H9 (cell line): ENCODE measurements at regions not wholly inside any gene's neighbourhood (a gene's known extent, or its start where the extent isn't known, plus 50 kb on each side); places are given as distances from the start of the nearest gene placed in this dataset.

Experiments used
- DNase-seq: peaks from one replicate; pipeline ENCODE4 v3.0.0-alpha.2; 2017
- H2AFZ ChIP-seq: one replicate; pipeline ENCODE4 v1.6.1; 2013; ENCODE audit warnings: mild to moderate bottlenecking, low read length, control low read depth, moderate library complexity
- H2AK5ac ChIP-seq: 2 replicates; pipeline ENCODE4 v1.6.1; 2013; ENCODE audit warnings: low read length, control low read depth, mixed read lengths; ENCODE audit not compliant: insufficient read length
- H2BK120ac ChIP-seq: one replicate; pipeline ENCODE4 v1.6.1; 2013; ENCODE audit warnings: low read depth, mild to moderate bottlenecking, low read length, control low read depth, inconsistent platforms; ENCODE audit not compliant: poor library complexity, severe bottlenecking
- H2BK12ac ChIP-seq: 2 replicates; pipeline ENCODE4 v1.6.1; 2013; ENCODE audit warnings: low read length, control low read depth, mixed read lengths, low read depth; ENCODE audit not compliant: insufficient read length
- H2BK15ac ChIP-seq: 2 replicates; pipeline ENCODE4 v1.6.1; 2013; ENCODE audit warnings: low read depth, low read length, control low read depth
- H2BK20ac ChIP-seq: one replicate; pipeline ENCODE4 v1.6.1; 2013; ENCODE audit warnings: low read depth, mild to moderate bottlenecking, low read length, control low read depth, inconsistent platforms; ENCODE audit not compliant: poor library complexity, severe bottlenecking
- H2BK5ac ChIP-seq: 2 replicates; pipeline ENCODE4 v1.6.1; 2013; ENCODE audit warnings: low read length, control low read depth, mixed read lengths; ENCODE audit not compliant: insufficient read length
- H3K14ac ChIP-seq: 2 replicates; pipeline ENCODE4 v1.6.1; 2013; ENCODE audit warnings: low read length, control low read depth; ENCODE audit not compliant: insufficient read depth
- H3K18ac ChIP-seq: 2 replicates; pipeline ENCODE4 v1.6.1; 2013; ENCODE audit warnings: low read depth, mild to moderate bottlenecking, mixed read lengths, low read length, control low read depth; ENCODE audit not compliant: insufficient read length
- H3K23ac ChIP-seq: 2 replicates; pipeline ENCODE4 v1.6.1; 2013; ENCODE audit warnings: low read length, control low read depth, mixed read lengths, low read depth; ENCODE audit not compliant: insufficient read length
- H3K23me2 ChIP-seq: 2 replicates; pipeline ENCODE4 v1.6.1; 2013; ENCODE audit warnings: low read depth, mild to moderate bottlenecking, mixed read lengths, low read length, control low read depth; ENCODE audit not compliant: insufficient read length, poor library complexity, severe bottlenecking
- H3K27ac ChIP-seq: 2 replicates; pipeline ENCODE4 v1.5.1; 2013; ENCODE audit warnings: low read length, control low read depth, mixed read lengths, low read depth; ENCODE audit not compliant: insufficient read length
- H3K27me3 ChIP-seq: 2 replicates; pipeline ENCODE4 v1.6.1; 2013; ENCODE audit warnings: low read length, control low read depth, inconsistent platforms; ENCODE audit not compliant: insufficient read depth
- H3K4ac ChIP-seq: 2 replicates; pipeline ENCODE4 v1.6.1; 2013; ENCODE audit warnings: low read depth, mild to moderate bottlenecking, control low read depth, inconsistent platforms, low read length, moderate library complexity
- H3K4me1 ChIP-seq: 2 replicates; pipeline ENCODE4 v1.6.1; 2013; ENCODE audit warnings: low read length, control low read depth, inconsistent platforms; ENCODE audit not compliant: insufficient read depth
- H3K4me2 ChIP-seq: 2 replicates; pipeline ENCODE4 v1.6.1; 2013; ENCODE audit warnings: low read length, control low read depth, mixed read lengths; ENCODE audit not compliant: insufficient read length, insufficient read depth
- H3K56ac ChIP-seq: 2 replicates; pipeline ENCODE4 v1.6.1; 2013; ENCODE audit warnings: low read depth, mild to moderate bottlenecking, mixed read lengths, low read length, control low read depth; ENCODE audit not compliant: insufficient read length
- H3K79me1 ChIP-seq: 2 replicates; pipeline ENCODE4 v1.6.1; 2013; ENCODE audit warnings: low read depth, mild to moderate bottlenecking, moderate library complexity, low read length, control low read depth, inconsistent platforms; ENCODE audit not compliant: insufficient read depth, poor library complexity, severe bottlenecking
- H3K79me2 ChIP-seq: 2 replicates; pipeline ENCODE4 v1.6.1; 2013; ENCODE audit warnings: low read length, control low read depth, inconsistent platforms; ENCODE audit not compliant: insufficient read depth
- H3K9ac ChIP-seq: 2 replicates; pipeline ENCODE4 v1.6.1; 2013; ENCODE audit warnings: low read length, control low read depth, mixed read lengths; ENCODE audit not compliant: insufficient read length; ENCODE audit errors: extremely low read depth
- H3K9me3 ChIP-seq: one replicate; pipeline ENCODE4 v1.6.1; 2013; ENCODE audit warnings: low read depth, low read length, inconsistent platforms; ENCODE audit not compliant: control insufficient read depth
- H3T11ph ChIP-seq: one replicate; pipeline ENCODE4 v1.6.1; 2013; ENCODE audit warnings: mild to moderate bottlenecking, low read length, control low read depth, inconsistent platforms
- H4K20me1 ChIP-seq: one replicate; pipeline ENCODE4 v1.6.1; 2013; ENCODE audit not compliant: control insufficient read depth, insufficient read length, insufficient read depth
- H4K5ac ChIP-seq: 2 replicates; pipeline ENCODE4 v1.6.1; 2013; ENCODE audit warnings: low read depth, mild to moderate bottlenecking, mixed read lengths, low read length, control low read depth; ENCODE audit not compliant: insufficient read length
- H4K8ac ChIP-seq: replicated peaks from 2 replicates; pipeline ENCODE4 v1.6.1; 2013; ENCODE audit warnings: low read length, control low read depth, mixed read lengths, low read depth; ENCODE audit not compliant: insufficient read length
- H4K91ac ChIP-seq: 2 replicates; pipeline ENCODE4 v1.6.1; 2013; ENCODE audit warnings: low read depth, mild to moderate bottlenecking, moderate library complexity, mixed read lengths, low read length, control low read depth; ENCODE audit not compliant: insufficient read length
- H3K27ac Mint-ChIP-seq, 3 experiments: 2 replicates in 2 of 3; 3 replicates in 1 of 3; pipeline ENCODE4 v1.8.0; 2020 to 2021; ENCODE audit warnings: mixed read lengths in 3 of 3, mild to moderate bottlenecking in 1 of 3, moderate library complexity in 1 of 3
- H3K27me3 Mint-ChIP-seq: 2 replicates; pipeline ENCODE4 v1.8.0; 2021; ENCODE audit warnings: low read depth, mild to moderate bottlenecking, moderate library complexity, mixed read lengths
- H3K36me3 Mint-ChIP-seq, 3 experiments: 2 replicates in 2 of 3; 3 replicates in 1 of 3; pipeline ENCODE4 v1.8.0; 2020 to 2021; ENCODE audit warnings: low read depth in 3 of 3, mixed read lengths in 3 of 3; ENCODE audit not compliant: insufficient read depth in 1 of 3
- H3K4me1 Mint-ChIP-seq, 2 experiments: 2 replicates each; pipeline ENCODE4 v1.8.0; 2020; ENCODE audit warnings: mixed read lengths in 2 of 2
- H3K4me3 Mint-ChIP-seq, 2 experiments: 2 replicates in 1 of 2; 3 replicates in 1 of 2; pipeline ENCODE4 v1.8.0; 2020 to 2021; ENCODE audit warnings: mild to moderate bottlenecking in 2 of 2, mixed read lengths in 2 of 2, moderate library complexity in 1 of 2
- H3K9me3 Mint-ChIP-seq, 2 experiments: 2 replicates in 1 of 2; 3 replicates in 1 of 2; pipeline ENCODE4 v1.8.0; 2020; ENCODE audit warnings: mild to moderate bottlenecking in 2 of 2, mixed read lengths in 2 of 2, moderate library complexity in 1 of 2
- WGBS: extraction: QIAGEN DNeasy Blood & Tissue Kit; methylation state at CpG from one replicate; pipeline ENCODE4 v1.1.7; 2013; ENCODE audit warnings: missing lambda C conversion rate, low lambda C conversion rate, mixed read lengths; ENCODE audit not compliant: insufficient read length; ENCODE audit errors: extremely low coverage; 5-methylcytosine and 5-hydroxymethylcytosine counted together
- TF ChIP-seq, protein P1 (sequence below): fragments of 200-600 bp; sonication (generic); conservative IDR thresholded peaks from 3 replicates; pipeline ENCODE4 v1.8.0; 2021; ENCODE audit warnings: antibody characterized with exemption, mild to moderate bottlenecking

DNA sequence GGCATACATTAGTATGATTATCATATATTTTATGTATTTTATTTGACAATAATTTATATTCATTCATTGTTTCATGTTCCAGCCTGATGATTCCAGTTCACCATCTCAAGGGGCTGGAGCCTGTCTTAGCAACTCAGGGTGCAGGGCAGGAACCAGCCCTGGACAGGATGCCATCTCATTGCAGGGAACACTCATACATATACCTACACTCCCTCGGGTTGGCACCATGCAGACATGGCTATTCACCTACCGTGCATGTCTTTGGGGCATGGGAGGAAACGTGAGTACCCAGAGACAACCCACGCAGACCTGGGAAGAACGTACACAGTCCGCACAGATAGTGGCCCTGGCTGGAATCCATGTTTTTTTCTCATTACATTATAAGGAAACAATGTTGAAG, 151.0 kb upstream of the ZNF536 start:
- Histone ChIP-seq H3K56ac (no peak overlapping the region), H3K23me2 (peaks cover 9% of the 10 kb centered on the region), H2AK5ac (no peak overlapping the region), H3K4ac (no peak overlapping the region), H3K27ac (no peak overlapping the region), H4K20me1 (no peaks in the 10 kb centered on the region), H3K14ac (no peak overlapping the region), H3K9me3 (no peaks in the 10 kb centered on the region), H3K4me2 (no peak overlapping the region), H3K4me1 (no peaks in the 10 kb centered on the region), H3K9ac (no peak overlapping the region), H3K79me2 (no peaks in the 10 kb centered on the region), H3K18ac (no peak overlapping the region), H4K8ac (no peak overlapping the region), H2AFZ (no peak overlapping the region), H3K23ac (no peak overlapping the region), H4K5ac (no peak overlapping the region), H2BK120ac (no peak overlapping the region), H2BK15ac (no peak overlapping the region), H3T11ph (no peak overlapping the region), H3K27me3 (peaks cover 29% of the 10 kb centered on the region), H2BK20ac (no peak overlapping the region), H2BK12ac (no peak overlapping the region), H2BK5ac (no peak overlapping the region), H3K79me1 (no peaks in the 10 kb centered on the region), H4K91ac (no peak overlapping the region)
- Mint-ChIP-seq H3K4me3 (no peak overlapping the region), H3K9me3 (no peaks in the 10 kb centered on the region; a peak in 1 of 5 replicates), H3K4me1 (peaks cover 22 to 28% of the 10 kb centered on the region in 2 experiments), H3K27me3 (peaks cover 60% of the 10 kb centered on the region), H3K27ac (no peak overlapping the region), H3K36me3 (no peaks in the 10 kb centered on the region)
- DNase-seq: no peak
- TF ChIP-seq, protein P1, sequence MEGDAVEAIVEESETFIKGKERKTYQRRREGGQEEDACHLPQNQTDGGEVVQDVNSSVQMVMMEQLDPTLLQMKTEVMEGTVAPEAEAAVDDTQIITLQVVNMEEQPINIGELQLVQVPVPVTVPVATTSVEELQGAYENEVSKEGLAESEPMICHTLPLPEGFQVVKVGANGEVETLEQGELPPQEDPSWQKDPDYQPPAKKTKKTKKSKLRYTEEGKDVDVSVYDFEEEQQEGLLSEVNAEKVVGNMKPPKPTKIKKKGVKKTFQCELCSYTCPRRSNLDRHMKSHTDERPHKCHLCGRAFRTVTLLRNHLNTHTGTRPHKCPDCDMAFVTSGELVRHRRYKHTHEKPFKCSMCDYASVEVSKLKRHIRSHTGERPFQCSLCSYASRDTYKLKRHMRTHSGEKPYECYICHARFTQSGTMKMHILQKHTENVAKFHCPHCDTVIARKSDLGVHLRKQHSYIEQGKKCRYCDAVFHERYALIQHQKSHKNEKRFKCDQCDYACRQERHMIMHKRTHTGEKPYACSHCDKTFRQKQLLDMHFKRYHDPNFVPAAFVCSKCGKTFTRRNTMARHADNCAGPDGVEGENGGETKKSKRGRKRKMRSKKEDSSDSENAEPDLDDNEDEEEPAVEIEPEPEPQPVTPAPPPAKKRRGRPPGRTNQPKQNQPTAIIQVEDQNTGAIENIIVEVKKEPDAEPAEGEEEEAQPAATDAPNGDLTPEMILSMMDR: no peak
- no CpG with 5 or more reads among the region's 6 CpGs for WGBS
